Lower leg skin (tissue), 4 donors: ENCODE measurements at regions not wholly inside any gene's neighbourhood (a gene's known extent, or its start where the extent isn't known, plus 50 kb on each side); places are given as distances from the start of the nearest gene placed in this dataset.

Experiments used
- DNase-seq, 2 donors: peaks; one replicate each; pipeline ENCODE4 v3.0.0-alpha.2; 2019; ENCODE audit warnings: low spot score in 2 of 2
- H3K4me3 ChIP-seq: fragments of 200-600 bp; sonication (generic); 2 replicates; pipeline ENCODE4 v1.5.1; 2017; ENCODE audit warnings: mild to moderate bottlenecking, low read depth; ENCODE audit not compliant: poor library complexity, severe bottlenecking
- POLR2A ChIP-seq, 2 donors: fragments of 450-650 bp; IDR thresholded peaks; one replicate each; pipeline ENCODE4 v1.6.1; 2016 to 2017; ENCODE audit warnings: antibody characterized with exemption in 2 of 2, mild to moderate bottlenecking in 1 of 2, moderate library complexity in 1 of 2
- WGBS, 2 donors: methylation state at CpG; one replicate each; pipeline ENCODE4 v1.1.5; 2018; 5-methylcytosine and 5-hydroxymethylcytosine counted together
- intact Hi-C: fragments of 100-400 bp; cut with DNase I; formaldehyde crosslinking; loops from one replicate; pipeline ENCODE4 v1.15.0; 2023; ENCODE audit warnings: low total_unique reads
- TF ChIP-seq, protein P1 (sequence below), 3 donors: fragments of 450-650 bp; IDR thresholded peaks; one replicate each; pipeline ENCODE4 v1.5.1; 2016; ENCODE audit warnings: antibody characterized with exemption in 3 of 3, mild to moderate bottlenecking in 3 of 3, moderate library complexity in 2 of 3

- intact Hi-C loops, result no loop called here
- 43 to 97% methylated on average over 2 of the region's 2 CpGs for WGBS, 2 donors
These were observed 96.0 kb upstream of the IGFBP7 start for GRCh38 chr4:57206172-57206571.

GRCh38 chr4:57205580-57205979 is 95.4 kb upstream of the IGFBP7 start:
- no peak overlapping the region for H3K4me3 ChIP-seq
- intact Hi-C loops, result no loop called here
- TF ChIP-seq POLR2A (IDR thresholded peaks at IDR 0.05), result no peak
- TF ChIP-seq, protein P1, sequence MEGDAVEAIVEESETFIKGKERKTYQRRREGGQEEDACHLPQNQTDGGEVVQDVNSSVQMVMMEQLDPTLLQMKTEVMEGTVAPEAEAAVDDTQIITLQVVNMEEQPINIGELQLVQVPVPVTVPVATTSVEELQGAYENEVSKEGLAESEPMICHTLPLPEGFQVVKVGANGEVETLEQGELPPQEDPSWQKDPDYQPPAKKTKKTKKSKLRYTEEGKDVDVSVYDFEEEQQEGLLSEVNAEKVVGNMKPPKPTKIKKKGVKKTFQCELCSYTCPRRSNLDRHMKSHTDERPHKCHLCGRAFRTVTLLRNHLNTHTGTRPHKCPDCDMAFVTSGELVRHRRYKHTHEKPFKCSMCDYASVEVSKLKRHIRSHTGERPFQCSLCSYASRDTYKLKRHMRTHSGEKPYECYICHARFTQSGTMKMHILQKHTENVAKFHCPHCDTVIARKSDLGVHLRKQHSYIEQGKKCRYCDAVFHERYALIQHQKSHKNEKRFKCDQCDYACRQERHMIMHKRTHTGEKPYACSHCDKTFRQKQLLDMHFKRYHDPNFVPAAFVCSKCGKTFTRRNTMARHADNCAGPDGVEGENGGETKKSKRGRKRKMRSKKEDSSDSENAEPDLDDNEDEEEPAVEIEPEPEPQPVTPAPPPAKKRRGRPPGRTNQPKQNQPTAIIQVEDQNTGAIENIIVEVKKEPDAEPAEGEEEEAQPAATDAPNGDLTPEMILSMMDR (IDR thresholded peaks at IDR 0.05), result no peak
- 76% methylated on average over 1 of the region's 1 CpG for WGBS, 2 donors
- DNase-seq, result no peak

More at GRCh38 chr4:57206172-57206571, 96.0 kb upstream of the IGFBP7 start:
- DNase-seq, result no peak
- no peak overlapping the region for H3K4me3 ChIP-seq
- no peak for TF ChIP-seq POLR2A (IDR thresholded peaks at IDR 0.05)
- TF ChIP-seq, protein P1 (IDR thresholded peaks at IDR 0.05), result no peak

GRCh38 chr4:57200799-57201327 is 90.7 kb upstream of the IGFBP7 start:
- H3K4me3 ChIP-seq, result no peak overlapping the region
- 51 to 52% methylated on average over 7 of the region's 7 CpGs for WGBS, 2 donors
- no peak for DNase-seq
- intact Hi-C loops, result no loop called here
- TF ChIP-seq, protein P1 (IDR thresholded peaks at IDR 0.05), result no peak
- TF ChIP-seq POLR2A (IDR thresholded peaks at IDR 0.05), result no peak

DNA sequence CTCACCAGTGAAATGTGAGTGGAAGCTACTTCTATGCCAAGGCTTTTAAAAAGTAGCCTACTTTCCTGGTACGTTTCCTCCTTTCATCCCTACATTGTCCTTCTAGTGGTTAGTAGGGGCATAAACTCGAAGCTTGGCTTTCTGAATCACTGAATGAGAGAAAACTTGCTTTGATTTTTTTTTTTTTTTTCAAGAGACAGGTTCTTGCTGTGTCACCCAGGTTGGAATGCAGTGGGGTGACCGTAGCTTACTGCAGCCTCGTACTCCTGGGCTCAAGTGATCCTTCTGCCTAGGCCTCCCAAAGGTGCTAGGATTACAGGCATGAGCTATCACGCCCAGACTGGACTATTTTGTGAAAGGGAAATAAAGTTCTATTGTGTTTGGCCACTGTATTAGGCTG is 89.1 kb upstream of the IGFBP7 start:
- DNase-seq, result no peak
- H3K4me3 ChIP-seq, result no peak overlapping the region
- WGBS, 2 donors, result 78 to 85% methylated on average over 5 of the region's 5 CpGs
- intact Hi-C loops, result no loop called here
- TF ChIP-seq, protein P1 (IDR thresholded peaks at IDR 0.05), result no peak
- no peak for TF ChIP-seq POLR2A (IDR thresholded peaks at IDR 0.05)

DNA sequence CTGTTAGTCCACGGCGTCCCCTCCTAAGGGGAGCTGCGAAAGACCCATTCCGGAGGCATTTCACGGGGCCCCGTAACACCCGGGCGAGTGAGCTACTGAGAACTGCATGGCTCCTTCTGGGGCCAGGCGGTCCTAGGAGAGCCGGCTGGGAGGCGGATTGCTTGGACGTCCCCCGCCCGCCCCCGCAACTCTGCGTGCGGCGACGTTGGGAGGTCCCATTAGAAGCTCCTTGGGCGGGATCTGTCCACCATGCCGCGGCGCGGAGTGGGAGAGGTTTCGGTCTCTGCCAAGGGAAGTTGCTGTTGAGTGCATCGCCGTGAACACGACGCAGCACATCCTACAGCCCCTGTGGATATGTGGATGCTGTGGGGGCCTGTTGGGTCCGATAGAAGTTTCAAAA is 85.4 kb upstream of the IGFBP7 start:
- TF ChIP-seq, protein P1 (IDR thresholded peaks at IDR 0.05), result no peak
- TF ChIP-seq POLR2A (IDR thresholded peaks at IDR 0.05), result no peak
- H3K4me3 ChIP-seq, result no peak overlapping the region
- 88 to 92% methylated on average over 30 of the region's 30 CpGs for WGBS, 2 donors
- intact Hi-C loops, result no loop called here
- DNase-seq, result no peak

DNA sequence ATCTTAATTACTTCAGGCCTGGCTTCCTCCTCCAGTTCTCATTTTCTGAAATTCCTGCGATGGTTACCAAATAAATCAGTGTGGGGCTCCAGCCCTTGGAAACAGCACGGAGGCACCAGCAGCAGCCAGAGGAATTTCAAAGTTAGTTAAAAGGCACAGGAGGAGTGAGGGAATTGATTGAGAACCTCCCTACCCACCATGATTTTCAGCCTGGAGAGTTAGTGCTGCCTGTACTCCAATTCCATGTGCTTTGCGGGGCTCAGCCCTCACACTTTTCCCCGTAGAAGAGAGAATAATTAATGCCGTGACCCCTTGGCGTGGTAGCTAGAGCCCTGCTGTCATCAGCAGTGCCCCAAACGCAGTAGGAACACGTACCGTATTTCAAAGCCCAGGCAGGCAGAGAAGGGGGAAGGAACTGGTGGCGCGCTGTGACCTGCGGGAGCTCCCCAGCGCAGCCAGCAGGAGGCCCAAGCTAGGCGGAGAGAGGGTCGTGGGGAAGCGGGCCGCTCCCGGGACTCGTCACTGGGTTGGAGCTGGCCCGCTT is 84.0 kb upstream of the IGFBP7 start:
- H3K4me3 ChIP-seq, result no peak overlapping the region
- WGBS, 2 donors, result 18 to 23% methylated on average over 20 of the region's 20 CpGs
- intact Hi-C loops, result no loop called here
- TF ChIP-seq POLR2A (IDR thresholded peaks at IDR 0.05), result no peak
- TF ChIP-seq, protein P1 (IDR thresholded peaks at IDR 0.05), result no peak
- DNase-seq, result no peak
